SK-MEL-5 (cell line): ENCODE measurements at regions not wholly inside any gene's neighbourhood (a gene's known extent, or its start where the extent isn't known, plus 50 kb on each side); places are given as distances from the start of the nearest gene placed in this dataset.
"Not testable (repeated sequence)": the region's sequence is repeated elsewhere in the genome, so short reads cannot be mapped to it uniquely, and the experiment has no call there.

ENCODE experiments used
- DNase-seq: peaks from one replicate; pipeline ENCODE4 v3.0.0-alpha.2; 2016; ENCODE audit warnings: low read depth, low spot score
- in situ Hi-C: cut with HindIII; loops from 2 replicates; pipeline ENCODE4 v1.10.0; 2016; ENCODE audit warnings: low sequenced_read_pairs, high pct_unique_total_duplicates, low pct_unique_long_range_greater_than_20kb

DNA sequence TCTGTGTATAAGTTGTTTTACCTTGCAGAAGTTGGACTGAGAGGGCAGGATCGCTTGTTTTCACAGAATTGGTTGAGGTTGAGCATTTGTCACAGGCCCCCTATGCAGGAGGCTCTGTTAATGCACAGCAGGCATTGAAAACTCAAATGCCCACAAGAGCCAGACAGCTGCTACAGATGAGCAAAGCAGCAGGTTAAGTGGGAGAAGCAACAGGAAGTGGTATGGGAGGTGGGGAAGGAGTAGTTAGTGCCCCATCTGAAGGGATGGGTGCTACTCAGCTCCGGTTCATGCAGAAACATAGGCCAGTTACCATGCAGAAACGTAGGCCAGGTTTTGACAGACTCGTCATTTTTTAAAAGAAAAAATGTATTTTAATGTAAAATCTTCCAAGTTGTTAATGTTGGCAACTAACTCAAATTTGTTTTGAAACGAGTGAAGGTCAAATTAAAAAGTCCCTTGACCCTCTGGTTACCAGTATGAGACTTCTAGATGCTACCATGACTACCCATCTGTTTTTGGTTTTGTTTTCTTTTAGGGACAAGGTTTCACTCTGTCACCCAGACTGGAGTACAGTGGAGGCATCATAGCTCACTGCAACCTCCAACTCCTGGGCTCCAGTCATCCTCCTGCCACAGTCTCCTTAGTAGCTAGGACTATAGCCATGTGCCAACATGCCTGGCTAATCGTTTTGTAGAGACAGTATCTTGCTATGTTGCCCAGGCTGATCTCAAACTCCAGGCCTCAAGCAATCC, 84.7 kb upstream of the FRMD6 start:
- DNase-seq = no peak
- in situ Hi-C loops = no loop called here

DNA sequence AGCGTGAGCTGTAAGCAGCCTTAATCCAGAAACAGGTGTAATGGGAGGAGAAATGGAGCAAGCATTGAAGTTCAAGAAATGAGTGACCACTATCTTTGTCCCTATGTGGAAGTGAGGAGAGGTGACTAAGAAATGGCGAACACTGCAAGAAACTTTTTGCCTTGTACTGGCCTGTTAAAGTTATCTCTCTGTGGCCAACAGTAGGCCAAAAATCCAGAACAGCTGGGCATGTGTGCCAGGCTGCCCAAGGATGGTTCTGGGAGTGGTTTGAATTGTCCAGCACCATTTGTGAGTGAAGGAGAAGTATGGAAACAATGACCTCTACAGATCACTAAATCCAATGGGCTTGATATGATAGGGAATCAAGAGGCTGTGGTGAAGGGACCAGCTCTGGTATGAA, 83.3 kb upstream of the FRMD6 start:
- in situ Hi-C loops = no loop called here
- no peak for DNase-seq

DNA sequence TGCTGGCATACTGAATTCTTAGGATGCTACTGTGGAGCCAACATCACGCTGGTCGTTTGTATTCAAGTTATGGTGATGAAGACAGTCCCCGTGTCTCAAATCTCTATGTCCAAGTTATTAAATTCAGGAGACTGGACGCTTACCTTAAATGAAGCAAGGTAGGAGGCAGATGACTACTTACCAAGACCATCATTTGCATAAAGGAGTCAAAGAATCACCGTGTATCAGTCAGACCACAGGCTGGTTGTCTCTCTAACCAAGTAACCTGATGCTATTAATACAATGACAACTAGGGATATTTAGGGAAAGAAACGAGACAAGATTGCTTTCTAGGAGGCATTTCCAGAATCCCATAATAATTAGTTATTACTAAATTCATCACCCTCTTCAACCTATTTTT, 78.1 kb upstream of the FRMD6 start:
- no peak for DNase-seq
- in situ Hi-C loops = no loop called here

DNA sequence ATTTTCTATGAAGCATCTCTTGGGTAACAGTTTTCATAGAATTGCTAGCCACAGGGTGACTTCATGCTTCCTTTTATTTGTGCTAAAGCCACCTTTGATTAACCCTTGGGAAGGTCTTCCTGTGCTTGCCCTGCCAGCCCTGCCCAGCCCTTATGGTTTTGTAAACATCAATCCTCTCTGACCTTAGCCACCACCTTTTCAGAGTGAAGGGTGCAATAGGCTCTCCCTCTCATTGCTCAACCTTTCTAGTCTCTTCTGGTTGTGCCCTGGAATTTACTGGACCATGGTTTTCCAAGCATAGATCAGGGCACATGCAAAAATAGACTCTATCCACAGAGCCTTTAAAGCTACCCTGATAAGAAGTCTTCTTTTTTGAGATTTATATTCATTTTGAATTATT, 77.7 kb upstream of the FRMD6 start:
- DNase-seq = no peak
- in situ Hi-C loops = no loop called here

DNA sequence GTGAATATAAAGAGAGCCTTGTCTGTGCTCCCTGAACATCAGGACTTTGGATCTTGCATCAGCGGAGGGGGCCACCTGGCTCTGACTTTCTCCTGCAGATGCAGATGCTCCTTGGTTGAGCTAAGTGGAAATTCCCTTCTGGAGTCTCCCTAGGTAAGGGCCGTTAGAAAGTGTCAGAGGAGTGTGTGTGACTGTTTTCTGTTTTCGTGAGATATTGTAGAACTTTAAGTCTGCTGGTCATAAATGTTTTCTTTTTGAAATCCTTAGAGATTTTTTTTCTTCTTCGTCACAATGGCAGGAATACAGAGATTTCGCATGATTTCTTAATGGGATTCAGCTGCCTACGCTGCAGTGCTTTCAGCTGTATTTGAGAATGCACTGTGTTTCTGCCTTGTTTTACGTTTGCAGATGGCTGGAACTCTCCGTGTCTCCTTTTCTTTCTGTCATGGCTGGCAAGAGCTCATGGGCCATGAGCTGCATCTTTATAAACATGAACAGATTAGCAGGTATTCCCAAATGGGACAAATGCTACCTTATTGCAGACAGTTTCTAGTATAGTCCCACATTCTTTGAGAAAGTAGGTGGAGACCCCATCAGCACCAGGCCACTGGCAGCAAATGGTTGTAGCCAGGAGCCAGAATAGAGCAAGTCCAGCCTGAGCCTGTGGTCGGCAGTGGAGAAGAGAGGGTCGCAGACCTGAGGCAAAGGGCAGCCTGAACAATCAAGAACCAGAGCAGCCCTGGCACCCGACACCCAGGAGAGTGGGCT, 76.2 kb upstream of the FRMD6 start:
- DNase-seq = peak; percentile 50
- in situ Hi-C loops = no loop called here

DNA sequence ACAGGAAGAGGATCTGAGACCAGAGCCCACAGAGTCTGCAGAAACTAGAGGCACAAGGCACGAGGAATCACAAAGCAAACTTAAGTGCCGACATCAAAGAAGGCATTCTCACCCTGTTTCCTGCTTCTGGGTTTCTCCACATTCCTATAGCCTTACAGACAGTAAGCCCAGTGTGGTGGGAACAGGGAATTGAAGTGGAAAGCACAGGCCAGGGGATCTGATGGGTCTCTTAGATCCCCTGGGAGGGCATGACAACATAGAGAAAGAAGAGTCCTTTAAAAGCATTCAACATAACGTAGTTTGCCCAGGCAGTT, 75.6 kb upstream of the FRMD6 start:
- DNase-seq = peak; percentile 94
- in situ Hi-C loops = no loop called here

DNA sequence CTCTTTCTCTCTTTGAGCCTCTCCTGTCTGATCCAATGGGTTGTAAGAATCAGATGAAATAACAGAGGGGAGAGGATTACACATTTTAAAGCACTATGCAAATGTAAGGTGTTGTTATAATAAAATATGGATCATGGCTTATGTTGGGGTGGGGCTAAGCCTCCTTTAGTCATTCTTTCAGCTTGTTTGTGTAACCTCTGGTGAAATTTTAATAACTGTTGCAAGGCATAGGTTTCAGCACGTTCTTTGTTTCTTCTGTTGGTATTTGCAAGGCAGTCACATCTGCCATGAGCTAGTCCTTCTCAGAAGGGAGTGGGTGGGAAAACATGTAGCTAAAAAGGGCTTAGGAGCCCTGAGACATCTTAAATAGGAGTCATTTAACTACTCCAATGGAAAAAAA, 74.8 kb upstream of the FRMD6 start:
- in situ Hi-C loops = no loop called here
- DNase-seq = no peak

DNA sequence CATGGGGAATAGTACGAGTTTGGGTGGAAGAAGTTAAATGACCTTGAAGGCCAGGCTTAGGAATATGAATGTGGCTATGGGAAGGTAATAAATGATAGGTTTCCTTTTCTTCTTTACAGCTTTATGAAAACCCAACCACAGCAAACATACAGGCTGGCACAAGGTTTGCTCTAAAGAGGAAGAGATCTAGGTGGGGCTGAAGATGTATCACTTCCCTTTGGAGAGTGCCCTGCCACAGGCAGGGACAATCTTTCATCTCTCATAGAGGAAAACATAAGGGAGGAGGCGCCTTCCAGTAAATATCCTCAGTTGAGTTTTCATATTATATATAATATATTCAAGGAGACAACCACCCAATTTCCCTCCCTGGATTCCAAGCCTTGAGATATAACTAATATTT, 72.9 kb upstream of the FRMD6 start:
- DNase-seq = no peak
- in situ Hi-C loops = no loop called here

DNA sequence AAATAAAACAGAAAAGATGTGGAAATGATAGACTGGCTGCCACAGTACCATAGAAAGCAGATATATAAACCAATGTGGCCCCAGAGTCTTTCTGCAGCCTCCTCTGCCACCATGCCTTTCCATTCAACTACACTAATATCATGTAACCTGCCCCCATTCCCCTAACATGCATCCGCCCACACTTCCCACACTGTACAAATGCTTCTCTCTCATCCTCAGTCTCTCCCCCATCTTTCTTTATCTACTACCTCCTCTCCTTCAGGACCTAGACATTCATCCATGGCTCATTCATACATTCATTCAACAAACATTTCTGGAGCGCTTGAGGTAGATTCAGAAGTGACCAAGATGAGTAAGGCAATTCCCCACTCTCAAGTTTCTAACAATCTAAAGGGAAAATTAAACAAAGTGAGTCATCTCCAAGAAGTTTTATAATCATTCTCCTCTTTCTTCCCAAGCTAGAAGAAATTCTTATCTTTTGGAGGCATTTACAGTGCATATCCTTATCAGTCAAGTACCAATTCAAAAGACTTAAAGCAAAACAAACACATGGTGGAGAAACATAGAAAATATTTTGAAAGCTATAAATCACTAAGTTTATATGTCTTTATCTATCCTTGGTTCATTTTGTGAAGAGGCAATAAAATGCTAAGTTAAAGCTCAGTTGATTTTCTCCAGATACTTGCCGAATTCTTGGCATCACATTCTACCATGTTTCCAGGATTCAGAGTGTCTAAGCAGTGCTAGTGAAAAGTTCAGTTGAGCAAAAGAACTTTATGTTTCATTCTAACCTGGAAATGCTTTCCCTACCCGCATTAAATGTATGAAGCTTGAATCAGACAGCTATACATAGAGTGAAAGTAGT, 70.5 kb upstream of the FRMD6 start:
- in situ Hi-C loops = no loop called here
- no peak for DNase-seq

DNA sequence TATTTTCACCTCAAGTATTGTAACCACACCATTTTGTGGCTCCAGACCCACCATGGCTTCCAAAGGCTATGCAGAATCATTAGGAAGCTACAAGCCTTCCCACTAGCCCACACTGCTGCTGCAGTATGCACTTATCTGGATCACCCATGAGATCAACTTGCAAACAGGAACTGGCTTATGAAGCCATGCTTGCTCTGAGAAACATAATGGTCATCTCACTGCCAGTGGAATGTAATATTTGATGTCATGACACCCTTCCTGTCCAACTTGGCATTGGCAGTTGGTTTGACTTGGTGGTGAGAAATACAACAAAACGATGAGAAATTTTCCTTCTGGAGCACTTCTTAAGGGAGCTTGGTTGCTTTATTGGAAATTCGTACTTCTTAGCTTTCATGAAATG, 69.3 kb upstream of the FRMD6 start:
- DNase-seq = no peak

DNA sequence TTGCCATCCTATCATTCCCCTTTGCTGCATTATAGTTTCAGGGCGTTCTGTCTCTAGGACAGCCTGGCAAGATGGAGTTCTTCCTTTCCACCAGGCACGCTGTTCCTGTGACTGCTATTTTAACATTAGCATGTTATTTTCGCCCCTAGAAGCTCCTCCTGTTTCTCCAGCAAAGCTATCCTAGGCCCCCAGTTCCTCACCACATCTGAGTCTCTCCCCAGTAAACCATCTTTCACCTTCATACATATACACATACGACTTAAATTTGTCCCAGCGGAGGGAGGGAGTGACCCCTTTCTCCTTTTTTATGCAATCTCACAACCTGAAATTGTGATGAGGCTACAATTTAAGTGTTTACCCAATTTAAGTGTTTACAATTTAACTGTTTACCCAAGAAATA, 66.7 kb upstream of the FRMD6 start:
- in situ Hi-C loops = no loop called here
- no peak for DNase-seq

More for the DNA sequence above, 69.3 kb upstream of the FRMD6 start:
- in situ Hi-C loops = no loop called here

DNA sequence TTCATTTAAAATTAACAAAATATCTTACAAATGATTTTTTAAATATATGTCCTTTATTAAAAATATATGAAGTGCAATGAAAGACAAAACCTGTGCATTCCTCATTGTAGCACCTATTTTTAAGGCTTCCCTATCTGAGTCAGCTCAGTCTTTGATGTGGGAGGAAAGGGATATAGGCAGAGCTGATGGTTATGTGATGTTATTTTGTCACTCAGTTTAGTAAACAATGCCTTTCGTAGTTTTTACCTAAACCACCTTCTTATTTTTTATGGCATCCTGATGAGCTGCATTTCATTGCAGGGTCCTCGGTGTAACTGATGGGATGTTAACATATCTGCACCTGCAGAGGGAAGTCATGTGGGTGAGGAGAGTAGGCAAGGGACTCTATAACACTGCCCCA, 58.9 kb upstream of the FRMD6 start:
- DNase-seq = no peak
- in situ Hi-C loops = no loop called here

DNA sequence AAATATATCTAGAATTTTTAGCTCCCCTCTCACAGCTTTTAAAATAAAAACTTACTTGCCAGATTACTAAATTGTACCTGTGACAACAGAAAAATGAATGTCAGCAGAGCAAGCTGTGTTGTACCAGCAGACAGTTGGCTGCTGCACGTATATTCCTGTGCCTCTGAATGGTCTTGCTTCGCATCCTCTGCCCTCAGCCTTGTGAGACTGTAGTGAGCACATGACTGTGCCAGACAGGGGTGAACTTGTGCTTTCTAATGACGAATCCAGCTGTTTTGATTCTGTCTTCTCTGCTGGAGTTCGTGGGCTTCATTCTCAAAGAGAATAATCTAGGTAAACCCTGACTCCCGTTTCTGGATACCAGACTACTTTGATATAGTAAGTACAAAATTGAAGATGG, 58.3 kb upstream of the FRMD6 start:
- peak; percentile 90 for DNase-seq
- in situ Hi-C loops = no loop called here

DNA sequence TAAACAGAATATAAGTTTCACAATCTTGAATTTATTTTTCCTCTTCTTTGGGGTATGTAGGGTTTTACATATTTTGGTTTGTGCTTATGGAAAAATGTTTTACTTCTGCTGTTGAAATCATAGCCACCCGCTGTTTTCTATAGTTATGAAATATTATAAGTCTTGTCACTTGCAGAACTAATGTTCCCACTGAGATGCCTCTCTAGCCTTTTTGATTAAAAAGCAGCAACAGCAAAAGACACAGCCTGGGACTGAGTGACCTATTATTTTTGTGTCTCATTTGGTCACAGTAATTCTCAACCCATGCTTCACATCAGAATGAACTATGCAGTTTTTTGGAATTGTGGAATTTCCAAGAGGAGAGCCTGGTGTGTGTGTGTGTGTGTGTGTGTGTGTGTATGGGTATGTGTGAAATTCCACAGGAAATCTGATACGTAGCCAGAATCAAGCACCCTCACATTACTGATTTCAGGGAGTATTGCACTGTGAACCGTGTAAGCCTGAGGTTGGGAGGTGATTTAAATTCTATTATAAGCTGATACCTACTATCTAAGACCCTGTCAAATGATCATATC, 55.7 kb upstream of the FRMD6 start:
- in situ Hi-C loops = no loop called here
- peak; percentile 40 for DNase-seq

DNA sequence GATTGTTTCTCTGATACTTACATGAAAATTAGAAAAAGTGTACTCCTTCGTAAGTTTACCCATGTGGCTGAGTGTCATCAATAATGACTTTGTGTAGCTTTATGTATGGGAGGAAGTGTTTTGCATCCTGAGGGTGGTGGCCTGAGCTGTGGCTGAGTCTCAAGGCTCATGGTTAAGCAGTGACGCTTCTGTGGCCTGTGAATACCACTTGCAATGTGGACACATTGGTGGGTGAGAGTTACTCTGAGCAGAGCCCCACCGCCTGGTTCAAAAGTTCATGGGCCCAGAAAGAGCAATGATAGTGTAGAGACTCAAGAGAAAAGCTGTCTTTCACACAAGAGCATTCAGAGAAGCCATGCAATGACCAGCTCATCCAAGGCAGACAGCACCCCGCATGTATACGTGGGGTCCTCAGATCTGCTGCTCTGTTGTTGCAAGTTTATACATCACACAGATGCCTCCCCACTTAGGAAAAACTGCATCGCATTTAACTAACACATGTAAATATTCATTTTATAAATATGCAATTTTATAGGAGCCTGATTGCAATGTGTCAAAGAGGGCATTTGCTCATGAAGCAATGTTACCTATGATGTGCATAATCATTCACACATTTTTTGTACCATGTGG, 55.1 kb upstream of the FRMD6 start:
- in situ Hi-C loops = no loop called here
- peak; percentile 91 for DNase-seq

DNA sequence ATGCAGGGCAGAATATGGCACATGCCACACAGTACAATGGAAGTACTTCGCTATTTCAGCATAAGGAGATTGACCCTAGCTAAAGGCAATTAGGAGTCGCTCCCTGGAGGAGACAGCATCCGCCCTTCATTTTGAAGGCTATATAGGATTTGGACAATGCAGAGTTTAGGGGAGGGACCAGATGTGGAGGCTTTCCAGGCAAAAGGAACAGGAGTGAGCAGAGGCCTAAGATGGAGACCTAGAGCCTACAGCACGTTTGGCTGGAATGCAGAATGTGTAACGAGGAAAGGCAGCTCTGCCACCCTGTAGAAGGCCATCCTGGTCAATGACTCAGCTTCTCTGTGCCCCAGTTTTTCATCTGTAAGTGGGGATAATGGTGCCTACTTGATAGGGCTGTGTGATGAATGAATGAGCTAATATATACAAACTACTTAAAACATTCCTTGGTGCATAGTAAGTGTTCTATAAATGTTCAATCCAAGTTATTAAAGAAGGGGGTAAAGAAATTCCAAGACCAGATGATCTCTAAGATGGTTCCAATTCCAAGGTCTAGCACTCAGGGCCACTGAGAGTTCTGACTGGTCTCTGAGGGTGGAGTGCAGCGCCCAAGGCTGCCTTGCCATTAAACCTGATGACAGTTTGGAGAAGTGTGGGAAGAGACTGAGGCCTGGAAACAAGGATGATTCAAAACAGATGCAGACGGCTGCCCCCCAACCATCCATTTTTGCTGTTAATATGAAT, 54.3 kb upstream of the FRMD6 start:
- DNase-seq = no peak
- in situ Hi-C loops = no loop called here

DNA sequence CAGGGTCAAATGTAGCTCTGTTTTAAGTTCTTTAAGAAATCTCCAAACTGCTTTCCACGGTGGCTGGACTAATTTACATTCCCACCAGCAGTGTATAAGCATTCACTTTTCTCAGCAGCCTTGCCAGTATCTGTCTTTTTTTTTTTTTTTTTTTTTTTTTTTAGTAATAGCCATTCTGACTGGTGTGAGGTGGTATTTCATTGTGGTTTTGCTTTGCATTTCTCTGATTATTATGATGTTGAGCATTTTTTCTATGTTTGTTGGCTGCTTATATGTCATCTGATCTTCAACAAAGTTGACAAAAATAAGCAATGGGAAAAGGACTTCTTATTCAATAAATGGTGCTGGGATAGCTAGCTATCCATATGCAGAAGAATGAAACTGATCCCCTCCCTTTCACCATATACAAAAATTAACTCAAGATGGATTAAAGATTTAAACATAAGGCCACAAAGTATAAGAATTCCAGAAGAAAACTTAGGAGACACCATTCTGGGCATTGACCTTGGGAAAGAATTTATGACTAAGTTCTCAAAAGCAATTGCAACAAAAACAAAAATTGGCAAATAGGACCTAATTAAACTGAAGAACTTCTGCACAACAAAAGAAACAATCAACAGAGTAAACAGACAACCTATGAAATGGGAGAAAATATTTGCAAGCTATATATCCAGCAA, 52.6 kb upstream of the FRMD6 start:
- DNase-seq, in situ Hi-C loops: not testable (repeated sequence)
